ENCODE measurements at regions not wholly inside any gene's neighbourhood (a gene's known extent, or its start where the extent isn't known, plus 50 kb on each side); places are given as distances from the start of the nearest gene placed in this dataset.

DNA sequence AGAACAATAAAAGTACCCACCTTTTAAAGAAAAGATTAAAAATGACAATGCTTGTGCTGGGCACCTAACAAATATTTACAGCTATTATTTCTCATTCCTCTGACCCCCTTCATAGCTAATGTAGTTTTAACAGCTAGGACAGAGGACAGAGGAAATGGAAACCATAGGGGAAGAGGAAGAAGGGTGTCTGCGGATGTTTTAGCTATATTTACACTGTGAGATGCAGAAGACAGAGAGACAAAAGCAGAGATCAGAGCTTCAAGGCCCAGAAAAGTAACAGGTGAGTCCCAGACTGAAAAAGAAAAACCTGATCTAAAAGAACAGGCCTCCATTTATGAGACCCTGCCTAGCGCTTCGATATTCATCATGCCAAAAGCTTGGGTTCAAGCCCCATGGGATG, 72.0 kb downstream of the ZNF281 start:
- no peak for TF ChIP-seq EZH2 (IDR thresholded peaks at IDR 0.05; ENCODE audit: low read length, missing control alignments)
- TF ChIP-seq, protein P1, sequence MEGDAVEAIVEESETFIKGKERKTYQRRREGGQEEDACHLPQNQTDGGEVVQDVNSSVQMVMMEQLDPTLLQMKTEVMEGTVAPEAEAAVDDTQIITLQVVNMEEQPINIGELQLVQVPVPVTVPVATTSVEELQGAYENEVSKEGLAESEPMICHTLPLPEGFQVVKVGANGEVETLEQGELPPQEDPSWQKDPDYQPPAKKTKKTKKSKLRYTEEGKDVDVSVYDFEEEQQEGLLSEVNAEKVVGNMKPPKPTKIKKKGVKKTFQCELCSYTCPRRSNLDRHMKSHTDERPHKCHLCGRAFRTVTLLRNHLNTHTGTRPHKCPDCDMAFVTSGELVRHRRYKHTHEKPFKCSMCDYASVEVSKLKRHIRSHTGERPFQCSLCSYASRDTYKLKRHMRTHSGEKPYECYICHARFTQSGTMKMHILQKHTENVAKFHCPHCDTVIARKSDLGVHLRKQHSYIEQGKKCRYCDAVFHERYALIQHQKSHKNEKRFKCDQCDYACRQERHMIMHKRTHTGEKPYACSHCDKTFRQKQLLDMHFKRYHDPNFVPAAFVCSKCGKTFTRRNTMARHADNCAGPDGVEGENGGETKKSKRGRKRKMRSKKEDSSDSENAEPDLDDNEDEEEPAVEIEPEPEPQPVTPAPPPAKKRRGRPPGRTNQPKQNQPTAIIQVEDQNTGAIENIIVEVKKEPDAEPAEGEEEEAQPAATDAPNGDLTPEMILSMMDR (conservative IDR thresholded peaks at IDR 0.05 in 1 of 2, IDR thresholded peaks at IDR 0.05 in 1 of 2; ENCODE audit: low read depth in 1 of 2, low read length in 2 of 2) = no peak

Measured in fibroblast of lung (primary cell).